GM12892 (cell line): ENCODE measurements at regions not wholly inside any gene's neighbourhood (a gene's known extent, or its start where the extent isn't known, plus 50 kb on each side); places are given as distances from the start of the nearest gene placed in this dataset.

ENCODE experiments used
- POLR2A ChIP-seq: IDR thresholded peaks from 2 replicates; pipeline ENCODE4 v1.6.1; 2011; ENCODE audit warnings: low read depth, low read length, control low read depth
- POLR2AphosphoS5 ChIP-seq: IDR thresholded peaks from 2 replicates; pipeline ENCODE4 v1.6.1; 2011; ENCODE audit warnings: low read depth, low read length, control low read depth

DNA sequence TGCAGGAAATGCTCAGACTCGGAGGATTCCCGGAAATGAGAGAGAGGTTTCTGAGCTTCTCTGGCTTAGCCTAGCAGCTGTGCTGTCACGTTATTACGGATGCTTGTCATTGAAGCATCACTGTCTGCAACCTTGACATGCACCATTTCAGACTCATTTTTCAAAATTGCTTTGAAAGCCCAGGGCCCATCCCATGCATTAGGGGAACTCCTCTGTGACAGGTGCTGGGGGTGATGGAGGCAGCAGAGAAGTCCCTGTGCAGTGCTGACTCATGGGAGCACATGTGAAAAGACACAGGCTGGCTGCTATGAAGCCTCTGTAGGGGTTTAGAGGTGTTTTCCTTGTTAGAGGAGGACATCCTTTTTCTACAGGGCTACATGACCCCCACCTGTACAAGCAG is 214.0 kb upstream of the MPHOSPH6 start:
- TF ChIP-seq POLR2A (no peak), POLR2AphosphoS5 (no peak)
